Transverse colon (tissue), 3 donors: ENCODE measurements at regions not wholly inside any gene's neighbourhood (a gene's known extent, or its start where the extent isn't known, plus 50 kb on each side); places are given as distances from the start of the nearest gene placed in this dataset.

Experiments
- CTCF ChIP-seq, 5 experiments: fragments of 200-600 bp in 3 of 5; fragments of 450-650 bp in 2 of 5; sonication (generic) in 3 of 5; IDR thresholded peaks; 1 replicate in 2 of 5; 2 replicates in 3 of 5; pipeline ENCODE4 v1.5.1; 2016 to 2017; ENCODE audit warnings: antibody characterized with exemption in 5 of 5, inconsistent platforms in 3 of 5, mild to moderate bottlenecking in 2 of 5, moderate library complexity in 1 of 5
- EP300 ChIP-seq: sonication (generic); formaldehyde crosslinking; IDR thresholded peaks from one replicate; pipeline ENCODE4 v1.6.1; 2017; ENCODE audit warnings: antibody characterized with exemption, low read depth

- TF ChIP-seq CTCF (IDR thresholded peaks at IDR 0.05) (no peak), EP300 (no peak)
These were observed 132.5 kb upstream of the FMR1 start for GRCh38 chrX:147779173-147779572.
